Panc1 (cell line): ENCODE measurements at regions not wholly inside any gene's neighbourhood (a gene's known extent, or its start where the extent isn't known, plus 50 kb on each side); places are given as distances from the start of the nearest gene placed in this dataset.

Source experiments
- ATAC-seq: fragments of 200-7000 bp; cut with Tn5 transposase; 2 replicates; pipeline ENCODE4 v1.9.1; 2020; ENCODE audit warnings: mild to moderate bottlenecking, moderate library complexity
- BruUV-seq: library from RNA; stranded (reverse); fragments of 400-500 nt; replicated peaks from 2 replicates; lab custom pipeline; 2021; lab: Mats Ljungman, UMichigan
- CTCF ChIA-PET: fragments of 300-600 bp; sonication (Branson Sonifier 250); formaldehyde crosslinking; loops from one replicate; lab custom pipeline; 2022; ENCODE audit warnings: antibody characterized with exemption; lab: Charles Lee
- POLR2A ChIA-PET: fragments of 300-600 bp; sonication (Branson Sonifier 250); formaldehyde crosslinking; loops from one replicate; lab custom pipeline; 2022; ENCODE audit warnings: antibody characterized with exemption; lab: Charles Lee
- DNase-seq: peaks from one replicate; pipeline ENCODE4 v3.0.0-alpha.2; 2010; ENCODE audit warnings: low read depth, low spot score
- H3K27ac ChIP-seq: 2 replicates; pipeline ENCODE4 v1.5.1; 2011; ENCODE audit warnings: mild to moderate bottlenecking, low read length, inconsistent platforms
- H3K27me3 ChIP-seq: fragments of 200-500 bp; sonication (Bioruptor generic); 2 replicates; pipeline ENCODE4 v1.6.0; 2014; ENCODE audit warnings: low read length, inconsistent platforms; ENCODE audit not compliant: control insufficient read depth, insufficient read depth
- H3K36me3 ChIP-seq: fragments of 200-500 bp; sonication (Bioruptor generic); 2 replicates; pipeline ENCODE4 v1.5.1; 2014; ENCODE audit warnings: inconsistent platforms, mild to moderate bottlenecking, low read length, moderate library complexity; ENCODE audit not compliant: control insufficient read depth, insufficient read depth
- H3K4me1 ChIP-seq: 2 replicates; pipeline ENCODE4 v1.5.1; 2011; ENCODE audit warnings: inconsistent platforms, mild to moderate bottlenecking, low read length, moderate library complexity; ENCODE audit not compliant: control insufficient read depth, insufficient read depth
- H3K4me3 ChIP-seq, 2 experiments: 2 replicates each; pipeline ENCODE4 v1.5.1; 2011 to 2012; ENCODE audit warnings: low read depth in 2 of 2, low read length in 2 of 2, mild to moderate bottlenecking in 2 of 2, inconsistent platforms in 1 of 2, moderate library complexity in 1 of 2
- H3K9me3 ChIP-seq: fragments of 200-500 bp; sonication (Bioruptor generic); 2 replicates; pipeline ENCODE4 v1.5.1; 2014; ENCODE audit warnings: low read depth, mild to moderate bottlenecking, inconsistent platforms, low read length, moderate library complexity; ENCODE audit not compliant: control insufficient read depth, insufficient read depth
- CTCF ChIP-seq: fragments of 450-650 bp; IDR thresholded peaks from 2 replicates; pipeline ENCODE4 v1.5.1; 2017; ENCODE audit warnings: mild to moderate bottlenecking
- POLR2AphosphoS5 ChIP-seq: IDR thresholded peaks from 2 replicates; pipeline ENCODE4 v1.6.1; 2012; ENCODE audit warnings: mild to moderate bottlenecking, low read depth, low read length, moderate library complexity
- REST ChIP-seq, 2 experiments: IDR thresholded peaks; 2 replicates each; pipeline ENCODE4 v1.6.1; 2011 to 2012; ENCODE audit warnings: low read depth in 2 of 2, control low read depth in 1 of 2, low read length in 1 of 2, mild to moderate bottlenecking in 1 of 2, moderate library complexity in 1 of 2; ENCODE audit not compliant: insufficient read depth in 1 of 2
- SIN3A ChIP-seq: IDR thresholded peaks from 2 replicates; pipeline ENCODE4 v1.6.1; 2012; ENCODE audit warnings: low read depth, mild to moderate bottlenecking, low read length, moderate library complexity, borderline replicate concordance; ENCODE audit not compliant: insufficient read depth
- TCF7L2 ChIP-seq: IDR thresholded peaks from 2 replicates; pipeline ENCODE4 v1.6.1; 2011; ENCODE audit warnings: mild to moderate bottlenecking, low read depth, low read length, inconsistent platforms
- in situ Hi-C: cut with HindIII; loops from 2 replicates; pipeline ENCODE4 v1.10.0; 2016; ENCODE audit warnings: low sequenced_read_pairs, low pct_unique_long_range_greater_than_20kb
- intact Hi-C: fragments of 100-400 bp; cut with micrococcal nuclease; formaldehyde crosslinking; loops from one replicate; pipeline ENCODE4 v1.10.0; 2022; ENCODE audit not compliant: unreplicated experiment

- no peaks in the 10 kb centered on the region for H3K36me3 ChIP-seq
- BruUV-seq: no TSS peak
- ATAC-seq: no peak
- no peak overlapping the region for H3K27ac ChIP-seq
- ChIA-PET CTCF (no interaction called here), POLR2A (no interaction called here)
- no peak for DNase-seq
- 0 out of 2 replicates have a peak, but pooled peaks cover 5% of the 10 kb centered on the region for H3K9me3 ChIP-seq
- intact Hi-C loops (no loop called here), in situ Hi-C loops (no loop called here)
- no peaks in the 10 kb centered on the region for H3K4me1 ChIP-seq
- no peak for TF ChIP-seq SIN3A
- no peak for TF ChIP-seq CTCF
- TF ChIP-seq TCF7L2: no peak
- no peak for TF ChIP-seq POLR2AphosphoS5
- no peak for TF ChIP-seq REST (IDR thresholded peaks at IDR 0.05; ENCODE audit: insufficient read depth in 1 of 2, low read depth in 2 of 2, low read length in 1 of 2)
- H3K27me3 ChIP-seq: no peaks in the 10 kb centered on the region
- H3K4me3 ChIP-seq: no peak overlapping the region
These were observed 818.8 kb upstream of the SOX11 start for GRCh38 chr2:4873364-4873763.

GRCh38 chr2:4873876-4874593, 818.1 kb upstream of the SOX11 start:
- no peak for TF ChIP-seq CTCF
- TF ChIP-seq POLR2AphosphoS5: no peak
- TF ChIP-seq SIN3A: no peak
- no peak for TF ChIP-seq REST (IDR thresholded peaks at IDR 0.05; ENCODE audit: insufficient read depth in 1 of 2, low read depth in 2 of 2, low read length in 1 of 2)
- no peak for TF ChIP-seq TCF7L2
- ATAC-seq (no peak), DNase-seq (no peak)
- H3K36me3 ChIP-seq: no peaks in the 10 kb centered on the region
- intact Hi-C loops (no loop called here), in situ Hi-C loops (no loop called here)
- H3K4me3 ChIP-seq: no peak overlapping the region
- H3K27ac ChIP-seq: no peak overlapping the region
- BruUV-seq: no TSS peak
- POLR2A ChIA-PET: no interaction called here
- H3K9me3 ChIP-seq: 0 out of 2 replicates have a peak, but pooled peaks cover 5% of the 10 kb centered on the region
- H3K27me3 ChIP-seq: no peaks in the 10 kb centered on the region
- no peaks in the 10 kb centered on the region for H3K4me1 ChIP-seq
- CTCF ChIA-PET: no interaction called here
